ENCODE measurements at regions not wholly inside any gene's neighbourhood (a gene's known extent, or its start where the extent isn't known, plus 50 kb on each side); places are given as distances from the start of the nearest gene placed in this dataset.

DNA sequence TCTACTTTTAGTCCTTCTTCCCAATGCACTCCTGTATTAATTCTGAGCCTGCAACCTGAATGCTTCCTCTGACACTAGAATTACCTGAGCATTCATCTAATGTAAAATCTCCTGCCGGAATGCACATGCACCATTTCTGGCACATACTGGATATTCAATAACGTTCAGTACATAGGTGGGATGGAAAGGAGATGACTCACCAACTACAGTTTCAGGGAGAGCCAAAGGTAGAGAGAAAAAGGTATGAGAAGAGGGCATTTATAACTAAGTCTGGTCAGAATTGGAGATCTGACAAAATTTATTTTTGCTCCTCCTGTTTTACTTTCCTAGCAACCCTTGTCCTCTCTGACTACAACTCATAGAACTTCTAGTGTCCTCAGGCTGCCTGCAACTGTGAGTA is 1954.1 kb upstream of the CELF4 start:
- TF ChIP-seq, protein P1, sequence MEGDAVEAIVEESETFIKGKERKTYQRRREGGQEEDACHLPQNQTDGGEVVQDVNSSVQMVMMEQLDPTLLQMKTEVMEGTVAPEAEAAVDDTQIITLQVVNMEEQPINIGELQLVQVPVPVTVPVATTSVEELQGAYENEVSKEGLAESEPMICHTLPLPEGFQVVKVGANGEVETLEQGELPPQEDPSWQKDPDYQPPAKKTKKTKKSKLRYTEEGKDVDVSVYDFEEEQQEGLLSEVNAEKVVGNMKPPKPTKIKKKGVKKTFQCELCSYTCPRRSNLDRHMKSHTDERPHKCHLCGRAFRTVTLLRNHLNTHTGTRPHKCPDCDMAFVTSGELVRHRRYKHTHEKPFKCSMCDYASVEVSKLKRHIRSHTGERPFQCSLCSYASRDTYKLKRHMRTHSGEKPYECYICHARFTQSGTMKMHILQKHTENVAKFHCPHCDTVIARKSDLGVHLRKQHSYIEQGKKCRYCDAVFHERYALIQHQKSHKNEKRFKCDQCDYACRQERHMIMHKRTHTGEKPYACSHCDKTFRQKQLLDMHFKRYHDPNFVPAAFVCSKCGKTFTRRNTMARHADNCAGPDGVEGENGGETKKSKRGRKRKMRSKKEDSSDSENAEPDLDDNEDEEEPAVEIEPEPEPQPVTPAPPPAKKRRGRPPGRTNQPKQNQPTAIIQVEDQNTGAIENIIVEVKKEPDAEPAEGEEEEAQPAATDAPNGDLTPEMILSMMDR (IDR thresholded peaks at IDR 0.05; ENCODE audit: extremely low read depth in 1 of 2, insufficient read depth in 1 of 2, low read depth in 1 of 2, low read length in 2 of 2) = no peak
- TF ChIP-seq, protein P2, sequence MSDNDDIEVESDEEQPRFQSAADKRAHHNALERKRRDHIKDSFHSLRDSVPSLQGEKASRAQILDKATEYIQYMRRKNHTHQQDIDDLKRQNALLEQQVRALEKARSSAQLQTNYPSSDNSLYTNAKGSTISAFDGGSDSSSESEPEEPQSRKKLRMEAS (IDR thresholded peaks at IDR 0.05; ENCODE audit: insufficient read depth, insufficient read length) = no peak
- TF ChIP-seq EZH2 (IDR thresholded peaks at IDR 0.05; ENCODE audit: borderline replicate concordance, low read depth, low read length, severe bottlenecking) (no peak), POLR2A (IDR thresholded peaks at IDR 0.05; ENCODE audit: low read depth, low read length) (no peak), GATA2 (IDR thresholded peaks at IDR 0.05; ENCODE audit: insufficient read depth, insufficient read length, low read depth, low read length) (no peak)

All from endothelial cell of umbilical vein (primary cell).